ENCODE measurements at regions not wholly inside any gene's neighbourhood (a gene's known extent, or its start where the extent isn't known, plus 50 kb on each side); places are given as distances from the start of the nearest gene placed in this dataset.

- Histone ChIP-seq H3K27ac (no peak overlapping the region), H3K36me3 (no peaks in the 10 kb centered on the region), H3K27me3 (ENCODE audit: insufficient read depth, low read depth, severe bottlenecking) (no peaks in the 10 kb centered on the region), H3K4me3 (ENCODE audit: low read depth, low read length) (no peak overlapping the region), H3K9me3 (ENCODE audit: severe bottlenecking) (peaks cover 7% of the 10 kb centered on the region)
- no peak for DNase-seq
- TF ChIP-seq CTCF (IDR thresholded peaks at IDR 0.05; ENCODE audit: low read depth, low read length): no peak
Measured at GRCh38 chr6:53446151-53446550, 97.4 kb upstream of the ELOVL5 start.

- H3K4me3 ChIP-seq (ENCODE audit: low read depth, low read length): no peak overlapping the region
- H3K27me3 ChIP-seq (ENCODE audit: insufficient read depth, low read depth, severe bottlenecking): no peaks in the 10 kb centered on the region
- no peak for DNase-seq
- H3K27ac ChIP-seq: no peak overlapping the region
- H3K9me3 ChIP-seq (ENCODE audit: severe bottlenecking): no peaks in the 10 kb centered on the region
- no peaks in the 10 kb centered on the region for H3K36me3 ChIP-seq
- no peak for TF ChIP-seq CTCF (IDR thresholded peaks at IDR 0.05; ENCODE audit: low read depth, low read length)
Measured at GRCh38 chr6:53441761-53442160, 93.0 kb upstream of the ELOVL5 start.

- TF ChIP-seq CTCF (IDR thresholded peaks at IDR 0.05; ENCODE audit: low read depth, low read length): no peak
- H3K9me3 ChIP-seq (ENCODE audit: severe bottlenecking): no peaks in the 10 kb centered on the region
- DNase-seq: peak; percentile 54
Measured at GRCh38 chr6:53441035-53441493, 92.3 kb upstream of the ELOVL5 start.

GRCh38 chr6:53440336-53440945 lies 91.7 kb upstream of the ELOVL5 start:
- H3K36me3 ChIP-seq: no peaks in the 10 kb centered on the region
- H3K9me3 ChIP-seq (ENCODE audit: severe bottlenecking): no peaks in the 10 kb centered on the region
- no peak for DNase-seq
- no peak overlapping the region for H3K27ac ChIP-seq
- H3K27me3 ChIP-seq (ENCODE audit: insufficient read depth, low read depth, severe bottlenecking): no peaks in the 10 kb centered on the region
- no peak overlapping the region for H3K4me3 ChIP-seq (ENCODE audit: low read depth, low read length)
- TF ChIP-seq CTCF (IDR thresholded peaks at IDR 0.05; ENCODE audit: low read depth, low read length): no peak

More at GRCh38 chr6:53441035-53441493, 92.3 kb upstream of the ELOVL5 start:
- no peaks in the 10 kb centered on the region for H3K36me3 ChIP-seq
- no peaks in the 10 kb centered on the region for H3K27me3 ChIP-seq (ENCODE audit: insufficient read depth, low read depth, severe bottlenecking)
- no peak overlapping the region for H3K27ac ChIP-seq
- H3K4me3 ChIP-seq (ENCODE audit: low read depth, low read length): no peak overlapping the region

GRCh38 chr6:53439556-53439955 lies 90.8 kb upstream of the ELOVL5 start:
- DNase-seq: no peak
- no peak for TF ChIP-seq CTCF (IDR thresholded peaks at IDR 0.05; ENCODE audit: low read depth, low read length)

More at GRCh38 chr6:53439556-53439955, 90.8 kb upstream of the ELOVL5 start:
- H3K36me3 ChIP-seq: no peaks in the 10 kb centered on the region
- no peaks in the 10 kb centered on the region for H3K27me3 ChIP-seq (ENCODE audit: insufficient read depth, low read depth, severe bottlenecking)
- no peaks in the 10 kb centered on the region for H3K9me3 ChIP-seq (ENCODE audit: severe bottlenecking)
- no peak overlapping the region for H3K4me3 ChIP-seq (ENCODE audit: low read depth, low read length)
- no peak overlapping the region for H3K27ac ChIP-seq
